ENCODE measurements at regions not wholly inside any gene's neighbourhood (a gene's known extent, or its start where the extent isn't known, plus 50 kb on each side); places are given as distances from the start of the nearest gene placed in this dataset.
"Not testable (repeated sequence)": the region's sequence is repeated elsewhere in the genome, so short reads cannot be mapped to it uniquely, and the experiment has no call there.

DNA sequence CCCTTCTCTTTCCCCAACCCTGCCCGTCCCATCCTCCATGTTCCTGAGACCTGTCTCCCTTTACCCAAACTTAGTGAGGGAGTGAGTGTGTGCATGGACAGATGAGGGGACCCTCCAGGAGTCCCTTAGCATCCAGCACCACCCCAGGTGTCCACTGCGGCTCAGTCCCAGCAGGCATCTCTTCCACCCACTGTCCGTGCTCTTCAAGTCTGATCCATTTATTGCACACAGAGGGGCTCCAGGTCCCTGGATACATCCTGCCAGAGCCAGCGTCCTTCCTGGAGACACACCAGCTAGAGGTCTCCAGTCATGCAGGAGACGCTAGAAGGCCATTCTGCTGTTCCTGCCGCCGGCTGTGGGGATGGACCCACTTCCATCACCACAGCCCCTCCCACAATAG, 239.2 kb downstream of the ADGRD1 start:
- Histone ChIP-seq H3K4me3 (ENCODE audit: low read depth, low read length) (no peak overlapping the region), H3K4me1 (ENCODE audit: insufficient read depth) (no peaks in the 10 kb centered on the region), H3K36me3 (ENCODE audit: insufficient read depth) (no peaks in the 10 kb centered on the region), H3K27ac (ENCODE audit: low read depth) (no peak overlapping the region)
- 79% methylated on average over 7 of the region's 7 CpGs for WGBS
- DNase-seq (ENCODE audit: extremely low spot score) = no peak

GRCh38 chr12:131194166-131194565, 240.5 kb downstream of the ADGRD1 start:
- Histone ChIP-seq H3K4me3 (ENCODE audit: low read depth, low read length) (no peak overlapping the region), H3K36me3 (ENCODE audit: insufficient read depth) (no peaks in the 10 kb centered on the region), H3K27ac (ENCODE audit: low read depth) (no peak overlapping the region), H3K4me1 (ENCODE audit: insufficient read depth) (no peaks in the 10 kb centered on the region)
- 80% methylated on average over 5 of the region's 5 CpGs for WGBS
- no peak for DNase-seq (ENCODE audit: extremely low spot score)

- 91% methylated on average over 9 of the region's 9 CpGs for WGBS
- DNase-seq (ENCODE audit: extremely low spot score) = no peak
- H3K4me1 ChIP-seq (ENCODE audit: insufficient read depth) = no peaks in the 10 kb centered on the region
- no peak overlapping the region for H3K4me3 ChIP-seq (ENCODE audit: low read depth, low read length)
- H3K27ac ChIP-seq (ENCODE audit: low read depth) = no peak overlapping the region
- H3K36me3 ChIP-seq (ENCODE audit: insufficient read depth) = no peaks in the 10 kb centered on the region
Observed at GRCh38 chr12:131195796-131196195, 242.1 kb downstream of the ADGRD1 start.

GRCh38 chr12:131196220-131196619, 242.5 kb downstream of the ADGRD1 start:
- Histone ChIP-seq H3K27ac (ENCODE audit: low read depth) (no peak overlapping the region), H3K4me1 (ENCODE audit: insufficient read depth) (no peaks in the 10 kb centered on the region), H3K36me3 (ENCODE audit: insufficient read depth) (no peaks in the 10 kb centered on the region), H3K4me3 (ENCODE audit: low read depth, low read length) (no peak overlapping the region)
- DNase-seq (ENCODE audit: extremely low spot score) = no peak
- 76% methylated on average over 4 of the region's 4 CpGs for WGBS

DNA sequence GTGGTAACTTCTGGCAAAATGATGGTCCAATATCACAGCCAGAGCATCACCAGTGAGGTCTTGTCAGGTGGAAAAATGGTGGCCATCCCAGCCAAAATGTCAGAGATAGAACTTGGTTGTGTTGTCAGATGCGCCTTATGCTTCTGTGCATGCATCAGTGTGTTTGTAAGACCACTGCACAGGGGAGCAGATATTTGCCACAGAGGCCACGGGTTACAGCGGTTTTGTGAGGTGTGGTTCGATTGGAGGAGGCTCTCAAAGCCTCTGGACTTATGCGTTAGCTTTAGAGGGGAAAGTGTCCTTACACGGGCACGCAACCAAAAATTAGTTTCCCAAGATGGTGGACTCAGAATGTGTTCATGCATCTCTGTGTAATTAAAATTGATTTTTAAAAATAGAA, 243.8 kb downstream of the ADGRD1 start:
- no peak for DNase-seq (ENCODE audit: extremely low spot score)
- Histone ChIP-seq H3K27ac (ENCODE audit: low read depth) (no peak overlapping the region), H3K4me3 (ENCODE audit: low read depth, low read length) (no peak overlapping the region), H3K36me3 (ENCODE audit: insufficient read depth) (no peaks in the 10 kb centered on the region), H3K4me1 (ENCODE audit: insufficient read depth) (no peaks in the 10 kb centered on the region)
- WGBS = 86% methylated on average over 7 of the region's 7 CpGs

DNA sequence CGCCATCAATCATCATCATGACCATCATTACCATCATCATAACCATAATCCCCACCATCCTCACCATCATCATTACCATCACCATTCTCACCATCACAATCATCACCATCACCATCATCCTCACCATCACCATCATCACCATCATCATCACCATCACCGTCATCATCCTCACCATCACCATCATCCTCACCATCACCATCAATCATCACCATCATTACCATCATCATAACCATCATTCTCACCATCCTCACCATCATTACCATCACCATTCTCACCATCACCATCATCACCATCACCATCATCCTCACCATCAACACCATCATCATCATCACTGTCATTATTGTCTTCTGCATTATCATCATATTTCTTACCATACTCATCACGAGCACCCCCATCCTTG, 245.5 kb downstream of the ADGRD1 start:
- H3K4me3 ChIP-seq (ENCODE audit: low read depth, low read length) = no peak overlapping the region
- H3K36me3 ChIP-seq (ENCODE audit: insufficient read depth) = no peaks in the 10 kb centered on the region
- 88% methylated on average over 3 of the region's 3 CpGs for WGBS
- no peak overlapping the region for H3K27ac ChIP-seq (ENCODE audit: low read depth)
- no peak for DNase-seq (ENCODE audit: extremely low spot score)
- no peaks in the 10 kb centered on the region for H3K4me1 ChIP-seq (ENCODE audit: insufficient read depth)

DNA sequence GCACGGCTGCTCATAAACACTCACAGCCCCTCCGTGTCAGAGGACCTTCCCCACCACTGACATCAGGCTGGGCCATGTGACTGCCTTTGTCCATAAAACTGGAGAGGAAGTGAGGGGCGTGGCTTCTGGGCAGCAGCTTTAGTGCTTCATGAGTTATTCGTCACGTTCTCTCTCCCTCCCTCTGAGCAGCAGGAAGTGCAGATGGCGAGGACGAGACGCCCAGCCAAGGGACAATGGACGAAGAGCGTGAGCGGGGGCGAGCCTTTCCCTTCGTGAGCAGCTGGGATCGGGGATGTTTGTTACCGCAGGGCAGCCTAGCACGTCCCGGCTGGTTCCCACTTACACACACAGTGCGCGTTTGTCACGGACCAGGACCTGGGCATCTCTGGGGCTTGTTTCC, 248.2 kb downstream of the ADGRD1 start:
- not testable (repeated sequence) for H3K4me1 ChIP-seq (ENCODE audit: insufficient read depth); H3K27ac ChIP-seq (ENCODE audit: low read depth); DNase-seq (ENCODE audit: extremely low spot score); H3K36me3 ChIP-seq (ENCODE audit: insufficient read depth); H3K4me3 ChIP-seq (ENCODE audit: low read depth, low read length)
- no CpG with 5 or more reads among the region's 20 CpGs for WGBS

DNA sequence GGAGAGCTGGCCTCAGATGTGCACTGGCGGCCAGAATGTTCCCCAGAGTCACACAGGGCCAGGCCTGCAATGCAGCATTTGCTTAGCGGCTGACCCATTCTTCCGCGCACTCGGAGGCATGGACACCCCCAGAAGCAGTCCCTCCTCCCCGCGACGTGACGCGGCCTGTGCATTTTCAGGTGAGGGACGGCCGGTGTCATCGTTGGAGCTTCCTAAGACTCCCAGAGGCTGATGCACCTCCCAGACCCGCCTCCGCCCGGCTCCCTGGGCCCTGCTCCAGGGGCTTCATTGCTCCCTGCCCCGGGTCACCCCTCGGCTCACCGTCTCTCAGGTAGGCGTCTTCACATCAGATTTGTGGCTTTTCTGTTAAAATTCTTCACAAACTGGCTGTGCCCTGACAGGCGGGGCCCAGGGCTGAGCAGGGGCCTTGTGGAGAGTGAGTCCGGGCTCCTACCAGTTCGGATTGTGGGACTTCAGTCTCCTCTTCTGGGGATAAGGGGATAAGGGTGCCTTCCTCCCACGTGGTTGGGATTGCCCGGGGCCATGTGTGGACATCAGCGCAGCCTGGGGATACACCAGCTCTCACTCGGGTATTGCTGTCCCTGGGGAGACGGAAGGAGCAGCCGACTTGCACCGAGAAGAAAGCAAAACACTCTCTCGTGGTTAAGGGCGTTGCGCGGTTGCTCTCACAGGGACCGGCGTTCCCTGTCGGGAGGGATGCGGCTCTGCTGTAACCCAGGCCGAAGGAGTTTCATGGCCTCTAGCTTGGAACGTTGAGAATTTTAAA, 249.1 kb downstream of the ADGRD1 start:
- DNase-seq (ENCODE audit: extremely low spot score) = no peak
- Histone ChIP-seq H3K27ac (ENCODE audit: low read depth) (no peak overlapping the region), H3K36me3 (ENCODE audit: insufficient read depth) (no peaks in the 10 kb centered on the region), H3K4me3 (ENCODE audit: low read depth, low read length) (no peak overlapping the region), H3K4me1 (ENCODE audit: insufficient read depth) (no peaks in the 10 kb centered on the region)
- whole genome bisulfite sequencing = 83% methylated on average over 40 of the region's 40 CpGs

DNA sequence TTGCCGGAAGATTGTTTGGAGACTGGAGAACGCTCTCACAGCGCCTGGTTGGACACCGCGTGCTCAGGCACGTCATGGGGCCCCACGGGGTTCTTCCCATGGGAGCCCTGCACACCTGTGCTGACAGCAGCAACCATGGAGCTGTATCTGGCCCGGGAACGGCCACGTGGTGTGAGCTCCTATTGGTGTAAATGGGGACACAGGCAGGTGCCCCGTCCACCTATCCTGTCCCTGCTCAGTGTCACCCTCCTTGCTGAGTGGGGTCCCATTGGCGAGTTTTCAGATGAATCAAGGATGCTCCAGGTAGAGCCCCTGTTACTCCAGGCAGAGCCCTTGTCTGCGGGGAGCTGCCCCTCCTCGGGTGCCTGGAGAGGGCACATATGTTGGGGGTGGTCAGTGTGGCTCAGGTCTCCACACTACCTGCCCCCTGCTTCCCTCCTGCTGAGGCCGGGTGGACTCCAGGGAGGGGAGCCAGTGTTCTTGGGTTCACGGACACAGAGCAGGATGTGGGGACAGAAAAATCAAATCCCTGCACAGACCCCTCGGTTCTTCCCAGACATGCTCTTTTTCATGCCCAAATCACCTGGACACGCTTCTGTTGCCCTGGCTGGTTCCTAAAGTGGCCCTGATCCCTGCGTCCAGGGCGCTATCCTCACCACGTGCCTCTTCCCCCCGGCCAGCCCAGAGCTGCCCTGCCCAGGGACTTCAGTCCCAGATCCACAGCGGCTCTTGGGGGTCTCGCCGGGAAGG, 250.1 kb downstream of the ADGRD1 start:
- 86% methylated on average over 25 of the region's 25 CpGs for WGBS
- no peaks in the 10 kb centered on the region for H3K4me1 ChIP-seq (ENCODE audit: insufficient read depth)
- no peak overlapping the region for H3K27ac ChIP-seq (ENCODE audit: low read depth)
- H3K36me3 ChIP-seq (ENCODE audit: insufficient read depth) = no peaks in the 10 kb centered on the region
- no peak overlapping the region for H3K4me3 ChIP-seq (ENCODE audit: low read depth, low read length)
- DNase-seq (ENCODE audit: extremely low spot score) = no peak

- no peak for DNase-seq (ENCODE audit: extremely low spot score)
- no peaks in the 10 kb centered on the region for H3K36me3 ChIP-seq (ENCODE audit: insufficient read depth)
- no peak overlapping the region for H3K27ac ChIP-seq (ENCODE audit: low read depth)
- no peak overlapping the region for H3K4me3 ChIP-seq (ENCODE audit: low read depth, low read length)
- H3K4me1 ChIP-seq (ENCODE audit: insufficient read depth) = no peaks in the 10 kb centered on the region
- 72% methylated on average over 17 of the region's 17 CpGs for WGBS
Observed at GRCh38 chr12:131204416-131205274, 250.9 kb downstream of the ADGRD1 start.

- H3K36me3 ChIP-seq (ENCODE audit: insufficient read depth); H3K4me3 ChIP-seq (ENCODE audit: low read depth, low read length); H3K27ac ChIP-seq (ENCODE audit: low read depth); DNase-seq (ENCODE audit: extremely low spot score); H3K4me1 ChIP-seq (ENCODE audit: insufficient read depth): not testable (repeated sequence)
- WGBS = 73% methylated on average over 23 of the region's 23 CpGs
Observed at GRCh38 chr12:131205275-131205933, 251.7 kb downstream of the ADGRD1 start.

DNA sequence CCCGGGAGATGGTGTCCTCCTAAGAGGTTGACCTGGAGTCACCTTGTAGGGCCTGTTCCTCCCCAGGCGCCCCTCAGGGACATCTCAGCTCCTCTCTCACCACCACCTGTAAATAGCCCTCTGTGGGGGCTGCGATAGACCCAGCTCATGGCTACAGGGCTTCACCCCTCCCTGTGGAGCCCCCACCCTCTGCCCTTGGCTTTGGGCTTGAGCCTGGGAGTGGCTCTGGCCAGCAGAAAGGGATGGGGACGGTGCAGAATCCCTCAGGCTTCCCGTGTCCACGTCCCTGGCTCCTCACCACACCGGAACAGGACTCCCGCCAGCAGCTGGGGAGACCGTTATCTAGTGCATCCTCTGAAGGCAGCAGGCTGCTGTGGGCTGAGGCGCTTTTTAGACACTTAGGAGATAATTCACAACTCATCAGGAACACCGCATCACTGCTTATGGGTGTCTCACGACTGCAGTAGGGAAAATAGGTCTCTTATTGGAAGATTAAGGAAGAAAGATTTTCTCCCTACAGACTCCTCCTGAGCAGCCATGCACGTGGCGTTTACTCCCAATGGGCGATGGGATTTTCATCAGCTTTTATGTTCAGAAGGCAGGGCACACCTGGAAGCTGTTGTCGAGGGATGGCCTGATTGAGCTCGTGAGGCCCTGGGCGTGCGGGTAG, 253.1 kb downstream of the ADGRD1 start:
- H3K36me3 ChIP-seq (ENCODE audit: insufficient read depth); H3K4me1 ChIP-seq (ENCODE audit: insufficient read depth); H3K4me3 ChIP-seq (ENCODE audit: low read depth, low read length); H3K27ac ChIP-seq (ENCODE audit: low read depth); DNase-seq (ENCODE audit: extremely low spot score): not testable (repeated sequence)
- 67% methylated on average over 16 of the region's 19 CpGs for WGBS

- H3K4me3 ChIP-seq (ENCODE audit: low read depth, low read length) = not testable (repeated sequence)
- 84% methylated on average over 12 of the region's 12 CpGs for WGBS
Observed at GRCh38 chr12:131207300-131207660, 253.6 kb downstream of the ADGRD1 start.

More at GRCh38 chr12:131207300-131207660, 253.6 kb downstream of the ADGRD1 start:
- not testable (repeated sequence) for DNase-seq (ENCODE audit: extremely low spot score); H3K27ac ChIP-seq (ENCODE audit: low read depth); H3K36me3 ChIP-seq (ENCODE audit: insufficient read depth); H3K4me1 ChIP-seq (ENCODE audit: insufficient read depth)
